OCI-LY7 (cell line): ENCODE measurements at regions not wholly inside any gene's neighbourhood (a gene's known extent, or its start where the extent isn't known, plus 50 kb on each side); places are given as distances from the start of the nearest gene placed in this dataset.

Source experiments
- BruUV-seq: library from RNA; stranded (reverse); fragments of 400-500 nt; replicated peaks from 2 replicates; lab custom pipeline; 2021; lab: Mats Ljungman, UMichigan
- CTCF ChIA-PET: fragments of 300-600 bp; sonication (Branson Sonifier 250); formaldehyde crosslinking; loops from one replicate; lab custom pipeline; 2022; ENCODE audit warnings: antibody characterized with exemption; ENCODE audit not compliant: unreplicated experiment; lab: Charles Lee
- POLR2A ChIA-PET: fragments of 300-600 bp; sonication (Branson Sonifier 250); formaldehyde crosslinking; loops from one replicate; lab custom pipeline; 2022; ENCODE audit warnings: antibody characterized with exemption; lab: Charles Lee
- DNase-seq: peaks from one replicate; pipeline ENCODE4 v3.0.0-alpha.2; 2015; ENCODE audit warnings: low spot score
- H2AFZ ChIP-seq: fragments of 200-600 bp; sonication (generic), shearing (Covaris generic); 2 replicates; pipeline ENCODE4 v1.6.1; 2014; ENCODE audit warnings: mild to moderate bottlenecking, antibody characterized with exemption, low read length, moderate library complexity
- H3K27ac ChIP-seq: fragments of 200-600 bp; sonication (generic); 2 replicates; pipeline ENCODE4 v1.5.1; 2014; ENCODE audit warnings: mixed run types, low read depth, mild to moderate bottlenecking, moderate library complexity, low read length, inconsistent platforms; ENCODE audit not compliant: poor library complexity, severe bottlenecking
- H3K36me3 ChIP-seq: fragments of 200-600 bp; sonication (generic); 2 replicates; pipeline ENCODE4 v1.6.1; 2014; ENCODE audit warnings: mild to moderate bottlenecking, antibody characterized with exemption, low read length, moderate library complexity, mixed read lengths; ENCODE audit not compliant: insufficient read depth
- H3K4me1 ChIP-seq: fragments of 200-600 bp; sonication (generic); 2 replicates; pipeline ENCODE4 v1.5.1; 2014; ENCODE audit warnings: mild to moderate bottlenecking, low read length; ENCODE audit not compliant: insufficient read depth, poor library complexity, severe bottlenecking
- H3K4me2 ChIP-seq: fragments of 200-600 bp; sonication (generic); 2 replicates; pipeline ENCODE4 v1.6.1; 2014; ENCODE audit warnings: mild to moderate bottlenecking, low read length
- H3K4me3 ChIP-seq: fragments of 200-600 bp; sonication (generic); 2 replicates; pipeline ENCODE4 v1.5.1; 2014; ENCODE audit warnings: mild to moderate bottlenecking, low read depth, low read length; ENCODE audit not compliant: poor library complexity, severe bottlenecking
- H3K79me2 ChIP-seq: fragments of 200-600 bp; sonication (generic); 2 replicates; pipeline ENCODE4 v1.6.1; 2016; ENCODE audit warnings: low read depth, mild to moderate bottlenecking, low read length, moderate library complexity, mixed read lengths; ENCODE audit not compliant: insufficient read depth
- H3K9me2 ChIP-seq: fragments of 200-600 bp; sonication (generic); 2 replicates; pipeline ENCODE4 v1.6.1; 2016; ENCODE audit warnings: mild to moderate bottlenecking, low read length, mixed read lengths; ENCODE audit not compliant: insufficient read depth
- H3K9me3 ChIP-seq: fragments of 200-600 bp; sonication (generic); 2 replicates; pipeline ENCODE4 v1.6.1; 2014; ENCODE audit warnings: mild to moderate bottlenecking, mixed run types, low read length, mixed read lengths
- H4K20me1 ChIP-seq: fragments of 200-600 bp; sonication (generic); 2 replicates; pipeline ENCODE4 v1.6.1; 2014; ENCODE audit warnings: mild to moderate bottlenecking, antibody characterized with exemption, low read length, moderate library complexity, mixed read lengths; ENCODE audit not compliant: insufficient read depth
- CTCF ChIP-seq: fragments of 200-600 bp; sonication (generic); conservative IDR thresholded peaks from 2 replicates; pipeline ENCODE4 v1.5.1; 2014; ENCODE audit warnings: mild to moderate bottlenecking, antibody characterized with exemption, low read length, moderate library complexity, mixed read lengths
- EZH2phosphoT487 ChIP-seq: fragments of 200-600 bp; sonication (generic); IDR thresholded peaks from 2 replicates; pipeline ENCODE4 v1.6.1; 2018; ENCODE audit warnings: low read depth, borderline replicate concordance, mild to moderate bottlenecking, mixed run types, antibody characterized with exemption, low read length, moderate library complexity, mixed read lengths
- intact Hi-C: fragments of 100-400 bp; cut with micrococcal nuclease; formaldehyde crosslinking; loops from one replicate; pipeline ENCODE4 v1.10.0; 2022; ENCODE audit not compliant: unreplicated experiment

GRCh38 chr7:97373736-97374135 is 256.2 kb downstream of the SDHAF3 start:
- intact Hi-C loops, result no loop called here
- ChIA-PET CTCF (no interaction called here), POLR2A (no interaction called here)
- no peaks in the 10 kb centered on the region for H3K36me3 ChIP-seq
- no peaks in the 10 kb centered on the region for H3K79me2 ChIP-seq
- H3K4me2 ChIP-seq, result no peak overlapping the region
- no peak overlapping the region for H2AFZ ChIP-seq
- TF ChIP-seq CTCF (no peak), EZH2phosphoT487 (no peak)
- H3K9me2 ChIP-seq, result no peaks in the 10 kb centered on the region
- H3K9me3 ChIP-seq, result no peaks in the 10 kb centered on the region
- no peak for DNase-seq
- H4K20me1 ChIP-seq, result no peaks in the 10 kb centered on the region
- no peaks in the 10 kb centered on the region for H3K4me1 ChIP-seq
- H3K27ac ChIP-seq, result no peak overlapping the region
- H3K4me3 ChIP-seq, result no peak overlapping the region
- no TSS peak for BruUV-seq

GRCh38 chr7:97377713-97378112 is 260.2 kb downstream of the SDHAF3 start:
- no peaks in the 10 kb centered on the region for H3K9me2 ChIP-seq
- no peak for TF ChIP-seq CTCF
- TF ChIP-seq EZH2phosphoT487, result no peak
- no peaks in the 10 kb centered on the region for H3K36me3 ChIP-seq
- intact Hi-C loops, result no loop called here
- H3K4me1 ChIP-seq, result no peaks in the 10 kb centered on the region
- no peaks in the 10 kb centered on the region for H4K20me1 ChIP-seq
- H2AFZ ChIP-seq, result no peak overlapping the region
- no peak overlapping the region for H3K27ac ChIP-seq
- no peak overlapping the region for H3K4me3 ChIP-seq
- BruUV-seq, result no TSS peak
- no peak for DNase-seq
- CTCF ChIA-PET, result no interaction called here
- H3K9me3 ChIP-seq, result no peaks in the 10 kb centered on the region
- no peak overlapping the region for H3K4me2 ChIP-seq
- POLR2A ChIA-PET, result no interaction called here
- no peaks in the 10 kb centered on the region for H3K79me2 ChIP-seq

- Histone ChIP-seq H2AFZ (no peak overlapping the region), H3K79me2 (no peaks in the 10 kb centered on the region), H3K9me2 (no peaks in the 10 kb centered on the region), H3K9me3 (no peaks in the 10 kb centered on the region), H3K4me3 (no peak overlapping the region), H3K4me1 (no peaks in the 10 kb centered on the region), H3K27ac (no peak overlapping the region), H3K4me2 (no peak overlapping the region), H3K36me3 (no peaks in the 10 kb centered on the region), H4K20me1 (no peaks in the 10 kb centered on the region)
- BruUV-seq, result no TSS peak
- ChIA-PET POLR2A (interaction anchor here (0.8 kb wide), 1 partner anchor 12 kb away, joined by 5 read pairs; no protein-coding TSS in a partner anchor), CTCF (no interaction called here)
- DNase-seq, result no peak
- TF ChIP-seq CTCF, result no peak
- no peak for TF ChIP-seq EZH2phosphoT487
- intact Hi-C loops, result no loop called here
Observed at GRCh38 chr7:97381815-97382554, 264.5 kb downstream of the SDHAF3 start.
